Fibroblast of the aortic adventitia (primary cell): ENCODE measurements at regions not wholly inside any gene's neighbourhood (a gene's known extent, or its start where the extent isn't known, plus 50 kb on each side); places are given as distances from the start of the nearest gene placed in this dataset.

Experiments
- DNase-seq: peaks from one replicate; pipeline ENCODE4 v3.0.0-alpha.2; 2010; ENCODE audit warnings: low read depth
- H3K4me3 ChIP-seq: 2 replicates; pipeline ENCODE4 v1.5.1; 2011; ENCODE audit warnings: low read depth, mild to moderate bottlenecking, control low read depth, low read length, moderate library complexity
- CTCF ChIP-seq: IDR thresholded peaks from 2 replicates; pipeline ENCODE4 v1.5.1; 2011; ENCODE audit warnings: mild to moderate bottlenecking, low read length, control low read depth, inconsistent platforms; ENCODE audit not compliant: insufficient read depth

GRCh38 chr2:64289251-64289650 is 145.0 kb upstream of the PELI1 start:
- no peak for TF ChIP-seq CTCF
- no peak overlapping the region for H3K4me3 ChIP-seq
- peak; percentile 20 for DNase-seq

DNA sequence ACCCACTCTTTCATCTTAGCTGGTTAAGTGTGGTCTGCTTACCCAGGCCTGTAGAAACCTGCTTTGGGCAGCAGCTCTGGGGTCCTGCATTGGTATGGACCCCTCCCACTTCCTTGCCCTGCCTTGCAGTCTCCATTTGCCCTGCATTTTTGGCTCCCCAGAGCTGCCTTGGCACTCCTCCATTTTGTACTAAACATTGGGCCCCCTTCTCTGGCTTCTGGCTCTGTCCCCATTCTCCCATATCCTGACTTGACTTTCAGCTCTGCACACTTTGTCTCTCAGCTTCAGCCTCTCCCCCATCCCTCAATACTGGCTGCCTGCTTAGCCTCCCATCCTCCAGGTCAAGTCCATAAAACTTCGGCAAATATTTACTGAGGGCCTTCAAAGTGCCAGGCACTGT is 145.5 kb upstream of the PELI1 start:
- no peak overlapping the region for H3K4me3 ChIP-seq
- DNase-seq: no peak
- TF ChIP-seq CTCF: no peak

- no peak for TF ChIP-seq CTCF
- DNase-seq: peak; percentile 92
- H3K4me3 ChIP-seq: no peak overlapping the region
Observed at GRCh38 chr2:64291181-64291580, 147.0 kb upstream of the PELI1 start.

DNA sequence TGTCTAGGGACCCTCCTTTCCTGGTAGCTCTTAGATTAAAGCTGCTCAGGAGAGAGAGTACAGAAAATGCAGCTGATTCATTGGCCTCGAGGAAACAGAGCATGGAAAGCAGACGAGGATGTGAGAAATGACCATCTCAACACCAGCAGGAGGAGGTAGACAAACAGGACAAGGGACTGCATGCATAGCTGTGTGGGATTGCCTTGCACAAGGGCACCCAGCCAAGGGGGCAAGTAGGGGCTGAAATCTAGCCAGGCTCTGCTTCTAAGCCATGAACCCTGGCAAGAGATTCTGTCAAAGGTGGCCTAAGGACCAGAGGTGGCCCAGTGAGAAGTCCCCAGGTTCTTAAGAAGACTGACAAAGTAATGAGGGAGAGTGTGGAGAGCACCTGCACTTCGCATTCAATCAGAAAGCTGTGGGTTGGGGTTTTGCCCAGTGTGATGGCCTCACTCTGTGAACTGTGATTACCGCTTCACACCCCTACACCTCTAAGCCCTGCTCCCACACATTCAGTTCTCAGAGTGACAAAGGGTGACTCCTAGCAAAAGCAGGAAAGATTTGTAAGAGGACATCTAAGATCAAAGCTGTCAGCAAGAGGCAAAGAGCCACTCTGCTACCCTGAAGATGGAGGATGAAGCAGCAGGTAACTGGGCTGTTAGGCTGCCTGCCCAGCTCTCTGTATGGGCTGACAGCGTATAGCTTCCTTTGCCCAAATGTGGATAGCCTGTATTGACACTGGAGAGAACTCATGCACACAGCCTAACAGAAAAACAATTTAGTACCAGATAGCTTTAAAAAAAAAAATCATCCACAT is 151.3 kb upstream of the PELI1 start:
- TF ChIP-seq CTCF: no peak
- DNase-seq: no peak
- H3K4me3 ChIP-seq: no peak overlapping the region

GRCh38 chr2:64296140-64296480 is 151.9 kb upstream of the PELI1 start:
- TF ChIP-seq CTCF: no peak
- DNase-seq: no peak
- no peak overlapping the region for H3K4me3 ChIP-seq

- no peak for DNase-seq
- TF ChIP-seq CTCF: no peak
- no peak overlapping the region for H3K4me3 ChIP-seq
Observed at GRCh38 chr2:64296695-64297346, 152.6 kb upstream of the PELI1 start.
